ENCODE measurements at regions not wholly inside any gene's neighbourhood (a gene's known extent, or its start where the extent isn't known, plus 50 kb on each side); places are given as distances from the start of the nearest gene placed in this dataset.
"Not testable (repeated sequence)": the region's sequence is repeated elsewhere in the genome, so short reads cannot be mapped to it uniquely, and the experiment has no call there.

GRCh38 chr7:56948390-56949379 lies 183.6 kb downstream of the ZNF479 start:
- H3K27me3 ChIP-seq (replicated peaks in 1 of 7); H3K36me3 ChIP-seq; H3K27ac ChIP-seq; H3K4me1 ChIP-seq; intact Hi-C loops (cut with DNase I; ENCODE audit: low total_unique reads); H3K9me3 ChIP-seq; H3K4me3 ChIP-seq: not testable (repeated sequence)
- WGBS, 5 donors: 58 to 89% (median 70%) methylated on average over 2 to 16 of the region's 107 CpGs
- peak; percentile 8 for DNase-seq

GRCh38 chr7:56940050-56940449 lies 192.2 kb downstream of the ZNF479 start:
- DNase-seq: peak; percentile 56
- H3K9me3 ChIP-seq; H3K27ac ChIP-seq; H3K27me3 ChIP-seq (replicated peaks in 1 of 7); H3K36me3 ChIP-seq; H3K4me3 ChIP-seq; H3K4me1 ChIP-seq; intact Hi-C loops (cut with DNase I; ENCODE audit: low total_unique reads): not testable (repeated sequence)
- WGBS, 5 donors: 86 to 95% (median 88%) methylated on average over 2 to 4 of the region's 10 CpGs; no CpG with 5 or more reads in 2 of the 5 donors

- H3K9me3 ChIP-seq; DNase-seq; intact Hi-C loops (cut with DNase I; ENCODE audit: low total_unique reads): not testable (repeated sequence)
Measured at GRCh38 chr7:56923892-56924291, 208.3 kb downstream of the ZNF479 start.

GRCh38 chr7:56910973-56911372 lies 221.3 kb downstream of the ZNF479 start:
- H3K4me1 ChIP-seq; DNase-seq; H3K4me3 ChIP-seq; H3K9me3 ChIP-seq; intact Hi-C loops (cut with DNase I; ENCODE audit: low total_unique reads); H3K27ac ChIP-seq; H3K36me3 ChIP-seq; H3K27me3 ChIP-seq (replicated peaks in 1 of 7): not testable (repeated sequence)
- 20 to 60% (median 42%) methylated on average over 1 to 6 of the region's 8 CpGs for WGBS, 5 donors

More at GRCh38 chr7:56923892-56924291, 208.3 kb downstream of the ZNF479 start:
- not testable (repeated sequence) for H3K36me3 ChIP-seq; H3K27me3 ChIP-seq (replicated peaks in 1 of 7); H3K4me3 ChIP-seq; H3K27ac ChIP-seq; H3K4me1 ChIP-seq
- 81 to 100% (median 86%) methylated on average over 2 to 4 of the region's 6 CpGs; no CpG with 5 or more reads in 1 of the 5 donors for WGBS, 5 donors

- WGBS, 5 donors: 21 to 68% (median 46%) methylated on average over 3 of the region's 3 CpGs
Measured at GRCh38 chr7:56889454-56889853, 242.8 kb downstream of the ZNF479 start.

GRCh38 chr7:56885132-56885531 lies 247.1 kb downstream of the ZNF479 start:
- H3K4me1 ChIP-seq; H3K27me3 ChIP-seq (replicated peaks in 1 of 7); H3K27ac ChIP-seq; H3K36me3 ChIP-seq; H3K4me3 ChIP-seq; intact Hi-C loops (cut with DNase I; ENCODE audit: low total_unique reads); DNase-seq: not testable (repeated sequence)
- 61 to 83% (median 78%) methylated on average over 2 to 5 of the region's 6 CpGs for WGBS, 5 donors
- peaks cover 0 to 27% (median 7%) of the 10 kb centered on the region in 8 donors for H3K9me3 ChIP-seq

More at GRCh38 chr7:56889454-56889853, 242.8 kb downstream of the ZNF479 start:
- H3K9me3 ChIP-seq; H3K4me3 ChIP-seq; H3K4me1 ChIP-seq; H3K36me3 ChIP-seq; intact Hi-C loops (cut with DNase I; ENCODE audit: low total_unique reads); H3K27me3 ChIP-seq (replicated peaks in 1 of 7); H3K27ac ChIP-seq; DNase-seq: not testable (repeated sequence)

- H3K27ac ChIP-seq; H3K36me3 ChIP-seq; H3K4me3 ChIP-seq; intact Hi-C loops (cut with DNase I; ENCODE audit: low total_unique reads); H3K4me1 ChIP-seq; H3K27me3 ChIP-seq (replicated peaks in 1 of 7): not testable (repeated sequence)
- peak; percentile 73 for DNase-seq
- H3K9me3 ChIP-seq: peaks cover 0 to 27% (median 8%) of the 10 kb centered on the region in 8 donors
- WGBS, 5 donors: 65 to 75% (median 71%) methylated on average over 31 to 42 of the region's 42 CpGs
Measured at GRCh38 chr7:56882318-56882717, 249.9 kb downstream of the ZNF479 start.

Small RNAs in the stretch of these regions (microRNA-seq; reads per million reads assigned to microRNA genes)
- gene MIR4283-1: 0 reads per million in 3 donors

Small RNAs in the stretch of these regions (small RNA-seq; reads per million reads assigned to genes)
- 0 reads per million in 4 donors for gene MIR4283-1

Data from spleen (tissue), 11 donors.